GM12878 (cell line): ENCODE measurements at regions not wholly inside any gene's neighbourhood (a gene's known extent, or its start where the extent isn't known, plus 50 kb on each side); places are given as distances from the start of the nearest gene placed in this dataset.

ENCODE experiments used
- CREB1 ChIP-seq: IDR thresholded peaks from 2 replicates; pipeline ENCODE4 v1.6.1; 2012; ENCODE audit warnings: low read depth, mild to moderate bottlenecking, inconsistent platforms
- CTCF ChIP-seq, 3 experiments: IDR thresholded peaks in 2 of 3; conservative IDR thresholded peaks in 1 of 3; 2 replicates each; pipeline ENCODE4 v1.5.1; 2011; ENCODE audit warnings: low read depth in 3 of 3, low read length in 3 of 3, mild to moderate bottlenecking in 3 of 3, control low read depth in 2 of 3, moderate library complexity in 2 of 3, inconsistent platforms in 1 of 3, mixed read lengths in 1 of 3; ENCODE audit not compliant: control insufficient read depth in 2 of 3, insufficient read depth in 1 of 3; ENCODE audit errors: extremely low read depth in 1 of 3
- ESRRA ChIP-seq: IDR thresholded peaks from 2 replicates; pipeline ENCODE4 v1.6.1; 2012; ENCODE audit warnings: mild to moderate bottlenecking, low read length, improper control_type of control experiment
- MAX ChIP-seq: IDR thresholded peaks from 2 replicates; pipeline ENCODE4 v1.6.1; 2012; ENCODE audit warnings: low read depth, low read length, improper control_type of control experiment
- RAD21 ChIP-seq: IDR thresholded peaks from 2 replicates; pipeline ENCODE4 v1.6.1; 2011; ENCODE audit warnings: mild to moderate bottlenecking, low read depth, low read length, moderate library complexity; ENCODE audit not compliant: insufficient read depth
- REST ChIP-seq: IDR thresholded peaks from 2 replicates; pipeline ENCODE4 v1.6.1; 2012; ENCODE audit warnings: mild to moderate bottlenecking, low read depth, low read length
- RFX5 ChIP-seq: IDR thresholded peaks from 2 replicates; pipeline ENCODE4 v1.6.1; 2011; ENCODE audit warnings: low read depth, low read length, improper control_type of control experiment
- SREBF2 ChIP-seq: IDR thresholded peaks from 2 replicates; pipeline ENCODE4 v1.6.1; 2012; ENCODE audit warnings: mild to moderate bottlenecking, low read length
- USF1 ChIP-seq: IDR thresholded peaks from 2 replicates; pipeline ENCODE4 v1.6.1; 2011; ENCODE audit warnings: borderline replicate concordance, low read depth, mild to moderate bottlenecking, moderate library complexity, mixed read lengths, low read length; ENCODE audit not compliant: insufficient read depth; ENCODE audit errors: extremely low read length

GRCh38 chr3:189103208-189103607, 68.6 kb upstream of the TPRG1 start:
- TF ChIP-seq ESRRA (no peak), USF1 (no peak), CTCF (IDR thresholded peaks at IDR 0.05 in 2 of 3, conservative IDR thresholded peaks at IDR 0.05 in 1 of 3; ENCODE audit: control insufficient read depth in 2 of 3, extremely low read depth in 1 of 3, insufficient read depth in 1 of 3, low read depth in 3 of 3, low read length in 3 of 3) (no peak), CREB1 (no peak), SREBF2 (no peak), MAX (no peak), RFX5 (no peak), RAD21 (no peak), REST (no peak)
